ENCODE measurements at regions not wholly inside any gene's neighbourhood (a gene's known extent, or its start where the extent isn't known, plus 50 kb on each side); places are given as distances from the start of the nearest gene placed in this dataset.
"Not testable (repeated sequence)": the region's sequence is repeated elsewhere in the genome, so short reads cannot be mapped to it uniquely, and the experiment has no call there.

DNA sequence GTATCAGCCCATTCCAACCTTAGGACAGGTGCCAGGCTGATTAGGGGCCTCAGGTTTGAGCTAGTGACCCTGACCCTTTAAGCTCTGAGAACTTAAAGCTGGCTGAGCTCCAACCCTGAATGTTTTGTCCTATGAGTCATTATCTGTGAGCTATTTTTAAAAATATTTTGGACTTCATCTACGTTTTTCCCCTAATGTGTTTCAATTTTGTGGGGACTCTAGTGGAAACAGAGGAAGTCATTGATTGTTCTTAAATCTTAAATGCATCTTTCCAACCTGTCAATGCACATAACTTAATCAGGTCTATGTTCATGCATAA is 56.8 kb downstream of the SPATA31A6 start:
- TF ChIP-seq YY1 (IDR thresholded peaks at IDR 0.05; ENCODE audit: insufficient read depth, insufficient read length); ZNF274 (IDR thresholded peaks at IDR 0.05; ENCODE audit: low read depth, low read length); SUZ12 (IDR thresholded peaks at IDR 0.05; ENCODE audit: extremely low read depth, insufficient read depth, insufficient read length): not testable (repeated sequence)

Measured in NT2/D1 (cell line).